ENCODE measurements at regions not wholly inside any gene's neighbourhood (a gene's known extent, or its start where the extent isn't known, plus 50 kb on each side); places are given as distances from the start of the nearest gene placed in this dataset.

GRCh38 chr5:160492565-160492964 lies 70.9 kb downstream of the PTTG1 start (continued):
- TF ChIP-seq IRF1 (CRISPR knock-in tag; IDR thresholded peaks at IDR 0.05): no peak
- TF ChIP-seq NR1H2 (CRISPR knock-in tag; IDR thresholded peaks at IDR 0.05): no peak
- no peak for TF ChIP-seq ZBTB21 (CRISPR knock-in tag; IDR thresholded peaks at IDR 0.05; ENCODE audit: borderline replicate concordance)
- no peak for TF ChIP-seq TCF7 (CRISPR knock-in tag; IDR thresholded peaks at IDR 0.05; ENCODE audit: low read depth)
- no peak for TF ChIP-seq NR2C2 (CRISPR knock-in tag; IDR thresholded peaks at IDR 0.05)
- no peak for TF ChIP-seq MYBL2 (CRISPR knock-in tag; IDR thresholded peaks at IDR 0.05)
- TF ChIP-seq SOX15 (CRISPR knock-in tag; IDR thresholded peaks at IDR 0.05): no peak
- TF ChIP-seq USF1 (CRISPR knock-in tag; IDR thresholded peaks at IDR 0.05): no peak

GRCh38 chr5:160493806-160494338 lies 72.2 kb downstream of the PTTG1 start:
- H3K36me3 Mint-ChIP-seq: no peaks in the 10 kb centered on the region
- H3K9me3 Mint-ChIP-seq: no peaks in the 10 kb centered on the region
- ChIA-PET POLR2A (no interaction called here), CTCF (no interaction called here)
- no peak for TF ChIP-seq ATF2 (CRISPR knock-in tag; IDR thresholded peaks at IDR 0.05; ENCODE audit: borderline replicate concordance, low read depth)
- TF ChIP-seq CREM (CRISPR knock-in tag; IDR thresholded peaks at IDR 0.05): no peak
- no peak for TF ChIP-seq HMGA2 (CRISPR knock-in tag; IDR thresholded peaks at IDR 0.05)
- no peak for TF ChIP-seq PREB (CRISPR knock-in tag; IDR thresholded peaks at IDR 0.05; ENCODE audit: borderline replicate concordance)
- TF ChIP-seq RORB (CRISPR knock-in tag; IDR thresholded peaks at IDR 0.05): no peak
- no peak for TF ChIP-seq NR3C1 (CRISPR knock-in tag; conservative IDR thresholded peaks at IDR 0.05; ENCODE audit: low read depth)
- TF ChIP-seq MLX (CRISPR knock-in tag; IDR thresholded peaks at IDR 0.05): no peak
- no peak for TF ChIP-seq ZNF532 (CRISPR knock-in tag; IDR thresholded peaks at IDR 0.05; ENCODE audit: borderline replicate concordance)
- H3K4me3 Mint-ChIP-seq: no peak overlapping the region
- no peak for DNase-seq (ENCODE audit: low spot score)
- H3K4me1 Mint-ChIP-seq: no peaks in the 10 kb centered on the region
- no peak overlapping the region for H3K27ac Mint-ChIP-seq
- no peak for ATAC-seq
- no peaks in the 10 kb centered on the region for H3K27me3 Mint-ChIP-seq (ENCODE audit: low read depth)
